ENCODE measurements at regions not wholly inside any gene's neighbourhood (a gene's known extent, or its start where the extent isn't known, plus 50 kb on each side); places are given as distances from the start of the nearest gene placed in this dataset.

DNA sequence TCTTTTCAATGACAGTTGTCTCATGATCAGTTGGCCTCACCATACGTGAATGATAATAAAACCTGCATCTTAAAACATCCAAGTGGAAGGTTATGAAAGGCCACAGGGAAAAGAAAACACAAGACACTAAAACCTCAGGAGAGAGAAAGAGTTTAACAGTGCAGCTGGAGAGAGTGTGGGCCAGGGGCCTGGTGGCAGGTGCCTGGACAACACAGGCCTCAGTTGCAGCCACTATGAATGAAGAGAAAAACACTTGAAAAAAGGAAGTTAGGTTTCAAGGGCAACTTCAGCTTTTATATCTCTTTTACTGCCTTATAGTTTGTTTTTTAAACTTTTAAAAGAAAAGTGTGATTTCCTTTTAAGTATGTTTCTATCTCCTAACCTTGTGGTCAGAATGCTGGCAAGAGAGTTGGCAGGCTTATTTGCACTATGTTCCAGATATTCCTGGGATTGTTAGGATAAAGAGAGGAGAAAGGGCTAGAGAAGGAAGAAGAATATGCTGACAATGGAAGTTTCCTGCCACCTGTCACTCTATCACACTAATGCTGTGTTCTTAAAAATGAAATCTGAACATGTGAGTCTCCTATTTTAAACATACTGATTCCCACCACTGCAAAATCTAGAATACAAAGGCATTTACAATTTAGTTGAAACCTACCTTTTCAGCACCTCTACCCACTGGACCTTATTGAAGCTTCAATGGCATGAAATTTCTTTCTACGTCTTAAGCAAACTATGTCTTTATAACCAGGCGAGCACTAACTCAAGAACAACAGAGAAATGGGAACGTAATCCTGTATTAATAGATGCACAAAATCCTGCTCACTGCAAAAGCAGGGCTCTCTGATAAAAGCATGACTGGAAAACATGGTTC is 222.4 kb downstream of the CD83 start:
- in situ Hi-C loops (cut with MboI; ENCODE audit: low pct_unique_long_range_greater_than_20kb, low sequenced_read_pairs, unreplicated experiment) = no loop called here
- DNase-seq (ENCODE audit: low spot score) = no peak
- TF ChIP-seq, protein P1, sequence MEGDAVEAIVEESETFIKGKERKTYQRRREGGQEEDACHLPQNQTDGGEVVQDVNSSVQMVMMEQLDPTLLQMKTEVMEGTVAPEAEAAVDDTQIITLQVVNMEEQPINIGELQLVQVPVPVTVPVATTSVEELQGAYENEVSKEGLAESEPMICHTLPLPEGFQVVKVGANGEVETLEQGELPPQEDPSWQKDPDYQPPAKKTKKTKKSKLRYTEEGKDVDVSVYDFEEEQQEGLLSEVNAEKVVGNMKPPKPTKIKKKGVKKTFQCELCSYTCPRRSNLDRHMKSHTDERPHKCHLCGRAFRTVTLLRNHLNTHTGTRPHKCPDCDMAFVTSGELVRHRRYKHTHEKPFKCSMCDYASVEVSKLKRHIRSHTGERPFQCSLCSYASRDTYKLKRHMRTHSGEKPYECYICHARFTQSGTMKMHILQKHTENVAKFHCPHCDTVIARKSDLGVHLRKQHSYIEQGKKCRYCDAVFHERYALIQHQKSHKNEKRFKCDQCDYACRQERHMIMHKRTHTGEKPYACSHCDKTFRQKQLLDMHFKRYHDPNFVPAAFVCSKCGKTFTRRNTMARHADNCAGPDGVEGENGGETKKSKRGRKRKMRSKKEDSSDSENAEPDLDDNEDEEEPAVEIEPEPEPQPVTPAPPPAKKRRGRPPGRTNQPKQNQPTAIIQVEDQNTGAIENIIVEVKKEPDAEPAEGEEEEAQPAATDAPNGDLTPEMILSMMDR (IDR thresholded peaks at IDR 0.05; ENCODE audit: extremely low read depth, insufficient read depth, missing control alignments) = no peak

DNA sequence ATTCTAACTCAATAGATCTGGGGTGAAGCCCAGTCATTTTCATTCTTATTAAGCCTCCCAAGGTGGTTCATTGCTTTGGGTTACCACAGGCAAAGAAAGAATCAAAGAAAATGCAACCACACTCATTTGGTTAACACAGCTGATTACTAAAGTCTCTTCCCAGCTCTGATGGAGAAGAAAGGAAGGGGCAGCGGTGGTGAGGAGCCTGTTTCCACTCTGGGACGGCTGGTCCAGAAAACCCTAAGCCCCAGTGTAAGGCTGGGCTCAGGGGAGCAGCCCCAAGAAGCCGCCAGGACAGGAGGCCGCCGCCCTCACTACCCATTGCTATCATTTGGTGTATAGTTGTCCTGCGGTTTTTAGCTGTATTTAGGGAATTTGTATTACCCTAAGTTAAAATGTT is 226.9 kb downstream of the CD83 start:
- in situ Hi-C loops (cut with MboI; ENCODE audit: low pct_unique_long_range_greater_than_20kb, low sequenced_read_pairs, unreplicated experiment) = no loop called here
- no peak for DNase-seq (ENCODE audit: low spot score)
- TF ChIP-seq, protein P1 (IDR thresholded peaks at IDR 0.05; ENCODE audit: extremely low read depth, insufficient read depth, missing control alignments) = no peak

DNA sequence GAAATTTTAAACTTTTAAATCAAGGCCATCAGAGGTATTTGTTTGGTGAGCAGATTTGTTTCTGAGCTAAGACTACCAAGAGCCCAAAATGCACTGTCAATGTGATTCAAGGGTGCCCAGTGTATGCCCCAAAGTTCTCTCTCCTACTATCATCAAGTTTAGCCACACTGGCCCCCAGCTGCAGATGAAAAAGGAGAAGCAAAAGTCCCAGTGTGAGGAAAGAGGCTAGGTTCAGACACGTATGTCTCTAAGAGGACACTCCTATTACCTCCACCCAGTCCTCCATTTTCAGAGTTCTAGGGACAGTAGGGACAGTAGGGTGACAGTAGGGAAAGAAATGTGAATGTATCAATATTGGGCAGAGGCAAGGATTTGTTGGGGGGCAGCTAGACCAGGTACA is 230.8 kb downstream of the CD83 start:
- no peak for DNase-seq (ENCODE audit: low spot score)
- in situ Hi-C loops (cut with MboI; ENCODE audit: low pct_unique_long_range_greater_than_20kb, low sequenced_read_pairs, unreplicated experiment) = no loop called here
- TF ChIP-seq, protein P1 (IDR thresholded peaks at IDR 0.05; ENCODE audit: extremely low read depth, insufficient read depth, missing control alignments) = no peak

DNA sequence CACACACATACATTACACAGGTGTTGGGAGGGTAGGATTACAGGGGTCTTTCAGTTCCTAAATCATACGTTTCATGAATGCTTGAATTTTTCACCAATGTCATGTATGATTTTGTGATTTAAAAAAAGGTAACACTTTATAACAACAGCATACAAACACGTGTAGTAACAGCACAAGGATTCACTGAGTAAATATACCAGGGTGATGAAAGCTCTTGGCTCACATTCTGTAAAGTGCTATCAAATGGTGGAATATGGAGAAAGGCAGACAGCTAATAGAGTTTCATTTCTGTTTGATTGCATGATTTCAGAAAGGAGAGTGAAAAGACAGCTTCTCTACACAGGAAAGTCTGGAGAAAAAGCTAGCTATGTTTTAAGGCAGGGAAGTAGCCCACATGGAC is 231.9 kb downstream of the CD83 start:
- TF ChIP-seq, protein P1 (IDR thresholded peaks at IDR 0.05; ENCODE audit: extremely low read depth, insufficient read depth, missing control alignments) = no peak
- no peak for DNase-seq (ENCODE audit: low spot score)
- in situ Hi-C loops (cut with MboI; ENCODE audit: low pct_unique_long_range_greater_than_20kb, low sequenced_read_pairs, unreplicated experiment) = no loop called here

DNA sequence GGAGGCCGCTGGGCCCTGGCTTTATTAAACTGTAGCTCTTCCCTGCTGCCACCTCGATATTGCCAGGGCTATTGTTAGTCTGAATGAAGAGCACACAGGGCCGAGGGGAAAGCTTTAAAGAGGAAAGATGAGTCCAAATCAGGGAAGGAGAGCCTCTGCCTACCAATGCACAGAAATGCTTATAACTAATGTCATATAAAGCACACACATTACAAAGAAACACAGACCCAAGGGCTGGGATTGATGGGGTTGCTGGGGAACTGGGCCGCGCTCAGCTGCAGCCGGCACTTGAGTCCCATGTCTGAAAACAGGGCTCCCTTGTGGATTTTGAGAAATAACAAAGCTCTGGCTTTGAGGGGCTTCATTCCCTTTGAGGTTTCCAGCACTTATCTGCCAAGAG is 232.6 kb downstream of the CD83 start:
- TF ChIP-seq, protein P1 (IDR thresholded peaks at IDR 0.05; ENCODE audit: extremely low read depth, insufficient read depth, missing control alignments) = no peak
- in situ Hi-C loops (cut with MboI; ENCODE audit: low pct_unique_long_range_greater_than_20kb, low sequenced_read_pairs, unreplicated experiment) = no loop called here
- DNase-seq (ENCODE audit: low spot score) = no peak

DNA sequence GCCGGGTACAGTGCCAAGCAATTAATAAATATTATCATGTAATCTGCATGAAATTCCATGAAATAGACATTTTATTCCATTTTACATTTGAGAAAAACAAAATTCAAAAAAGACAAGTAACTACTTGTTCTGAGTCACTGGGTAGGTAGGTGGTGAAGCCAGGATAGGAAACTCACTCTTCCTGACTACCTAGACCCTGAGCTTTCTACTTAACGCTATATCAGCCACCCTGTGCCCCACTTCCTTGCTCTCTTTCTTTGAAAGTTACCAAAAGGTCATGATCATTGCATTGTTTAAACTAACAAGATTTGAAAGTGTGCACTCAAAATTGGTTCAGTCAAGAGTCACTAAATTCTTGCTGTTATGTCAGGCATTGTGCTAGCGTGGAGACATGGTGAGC is 235.7 kb downstream of the CD83 start:
- in situ Hi-C loops (cut with MboI; ENCODE audit: low pct_unique_long_range_greater_than_20kb, low sequenced_read_pairs, unreplicated experiment) = no loop called here
- no peak for DNase-seq (ENCODE audit: low spot score)
- TF ChIP-seq, protein P1 (IDR thresholded peaks at IDR 0.05; ENCODE audit: extremely low read depth, insufficient read depth, missing control alignments) = no peak

Measured in GM13977 (cell line).